GM13976 (cell line): ENCODE measurements at regions not wholly inside any gene's neighbourhood (a gene's known extent, or its start where the extent isn't known, plus 50 kb on each side); places are given as distances from the start of the nearest gene placed in this dataset.

Experiments used
- DNase-seq: peaks from one replicate; pipeline ENCODE4 v3.0.0; 2012; ENCODE audit warnings: low spot score
- CTCF ChIP-seq: IDR thresholded peaks from 2 replicates; pipeline ENCODE4 v1.5.1; 2012; ENCODE audit warnings: borderline replicate concordance, mild to moderate bottlenecking; ENCODE audit not compliant: insufficient read depth; ENCODE audit errors: extremely low read depth, missing control alignments, control extremely low read depth
- in situ Hi-C: fragments of 300-500 bp; cut with MboI; formaldehyde crosslinking; loops from one replicate; pipeline ENCODE4 v1.12.0; 2022; ENCODE audit warnings: low sequenced_read_pairs, mixed read lengths, inconsistent platforms; ENCODE audit not compliant: unreplicated experiment

- no peak for TF ChIP-seq CTCF
- DNase-seq, result no peak
- in situ Hi-C loops, result no loop called here
These were observed 593.2 kb downstream of the INSC start for GRCh38 chr11:15707971-15708370.

- DNase-seq, result no peak
- in situ Hi-C loops, result no loop called here
- TF ChIP-seq CTCF, result no peak
These were observed 596.0 kb downstream of the INSC start for GRCh38 chr11:15710580-15711275.

- TF ChIP-seq CTCF, result no peak
- in situ Hi-C loops, result no loop called here
- no peak for DNase-seq
These were observed 596.6 kb downstream of the INSC start for GRCh38 chr11:15711311-15711710.

GRCh38 chr11:15714641-15715399 lies 600.1 kb downstream of the INSC start:
- TF ChIP-seq CTCF, result no peak
- no peak for DNase-seq
- in situ Hi-C loops, result no loop called here

- in situ Hi-C loops, result no loop called here
- DNase-seq, result no peak
- no peak for TF ChIP-seq CTCF
These were observed 601.8 kb downstream of the INSC start for GRCh38 chr11:15716550-15716949.

GRCh38 chr11:15720460-15720859 lies 605.7 kb downstream of the INSC start:
- DNase-seq, result no peak
- TF ChIP-seq CTCF, result no peak
- in situ Hi-C loops, result no loop called here
